Panc1 (cell line): ENCODE measurements at regions not wholly inside any gene's neighbourhood (a gene's known extent, or its start where the extent isn't known, plus 50 kb on each side); places are given as distances from the start of the nearest gene placed in this dataset.

Source experiments
- ATAC-seq: fragments of 200-7000 bp; cut with Tn5 transposase; 2 replicates; pipeline ENCODE4 v1.9.1; 2020; ENCODE audit warnings: mild to moderate bottlenecking, moderate library complexity
- BruUV-seq: library from RNA; stranded (reverse); fragments of 400-500 nt; replicated peaks from 2 replicates; lab custom pipeline; 2021; lab: Mats Ljungman, UMichigan
- CTCF ChIA-PET: fragments of 300-600 bp; sonication (Branson Sonifier 250); formaldehyde crosslinking; loops from one replicate; lab custom pipeline; 2022; ENCODE audit warnings: antibody characterized with exemption; lab: Charles Lee
- POLR2A ChIA-PET: fragments of 300-600 bp; sonication (Branson Sonifier 250); formaldehyde crosslinking; loops from one replicate; lab custom pipeline; 2022; ENCODE audit warnings: antibody characterized with exemption; lab: Charles Lee
- DNase-seq: peaks from one replicate; pipeline ENCODE4 v3.0.0-alpha.2; 2010; ENCODE audit warnings: low read depth, low spot score
- H3K27ac ChIP-seq: 2 replicates; pipeline ENCODE4 v1.5.1; 2011; ENCODE audit warnings: mild to moderate bottlenecking, low read length, inconsistent platforms
- H3K27me3 ChIP-seq: fragments of 200-500 bp; sonication (Bioruptor generic); 2 replicates; pipeline ENCODE4 v1.6.0; 2014; ENCODE audit warnings: low read length, inconsistent platforms; ENCODE audit not compliant: control insufficient read depth, insufficient read depth
- H3K36me3 ChIP-seq: fragments of 200-500 bp; sonication (Bioruptor generic); 2 replicates; pipeline ENCODE4 v1.5.1; 2014; ENCODE audit warnings: inconsistent platforms, mild to moderate bottlenecking, low read length, moderate library complexity; ENCODE audit not compliant: control insufficient read depth, insufficient read depth
- H3K4me1 ChIP-seq: 2 replicates; pipeline ENCODE4 v1.5.1; 2011; ENCODE audit warnings: inconsistent platforms, mild to moderate bottlenecking, low read length, moderate library complexity; ENCODE audit not compliant: control insufficient read depth, insufficient read depth
- H3K4me3 ChIP-seq, 2 experiments: 2 replicates each; pipeline ENCODE4 v1.5.1; 2011 to 2012; ENCODE audit warnings: low read depth in 2 of 2, low read length in 2 of 2, mild to moderate bottlenecking in 2 of 2, inconsistent platforms in 1 of 2, moderate library complexity in 1 of 2
- H3K9me3 ChIP-seq: fragments of 200-500 bp; sonication (Bioruptor generic); 2 replicates; pipeline ENCODE4 v1.5.1; 2014; ENCODE audit warnings: low read depth, mild to moderate bottlenecking, inconsistent platforms, low read length, moderate library complexity; ENCODE audit not compliant: control insufficient read depth, insufficient read depth
- CTCF ChIP-seq: fragments of 450-650 bp; IDR thresholded peaks from 2 replicates; pipeline ENCODE4 v1.5.1; 2017; ENCODE audit warnings: mild to moderate bottlenecking
- POLR2AphosphoS5 ChIP-seq: IDR thresholded peaks from 2 replicates; pipeline ENCODE4 v1.6.1; 2012; ENCODE audit warnings: mild to moderate bottlenecking, low read depth, low read length, moderate library complexity
- SIN3A ChIP-seq: IDR thresholded peaks from 2 replicates; pipeline ENCODE4 v1.6.1; 2012; ENCODE audit warnings: low read depth, mild to moderate bottlenecking, low read length, moderate library complexity, borderline replicate concordance; ENCODE audit not compliant: insufficient read depth
- TCF7L2 ChIP-seq: IDR thresholded peaks from 2 replicates; pipeline ENCODE4 v1.6.1; 2011; ENCODE audit warnings: mild to moderate bottlenecking, low read depth, low read length, inconsistent platforms
- in situ Hi-C: cut with HindIII; loops from 2 replicates; pipeline ENCODE4 v1.10.0; 2016; ENCODE audit warnings: low sequenced_read_pairs, low pct_unique_long_range_greater_than_20kb
- intact Hi-C: fragments of 100-400 bp; cut with micrococcal nuclease; formaldehyde crosslinking; loops from one replicate; pipeline ENCODE4 v1.10.0; 2022; ENCODE audit not compliant: unreplicated experiment
- TF ChIP-seq, protein P1 (sequence below), 2 experiments: IDR thresholded peaks; 2 replicates each; pipeline ENCODE4 v1.6.1; 2011 to 2012; ENCODE audit warnings: low read depth in 2 of 2, control low read depth in 1 of 2, low read length in 1 of 2, mild to moderate bottlenecking in 1 of 2, moderate library complexity in 1 of 2; ENCODE audit not compliant: insufficient read depth in 1 of 2

GRCh38 chr14:66001356-66001755, 484.8 kb upstream of the CCDC196 start:
- intact Hi-C loops: no loop called here
- no TSS peak for BruUV-seq

GRCh38 chr14:66003082-66003730, 483.0 kb upstream of the CCDC196 start:
- CTCF ChIA-PET: no interaction called here
- Histone ChIP-seq H3K4me3 (no peak overlapping the region), H3K36me3 (no peaks in the 10 kb centered on the region), H3K9me3 (no peaks in the 10 kb centered on the region), H3K27ac (no peak overlapping the region), H3K4me1 (no peaks in the 10 kb centered on the region), H3K27me3 (no peaks in the 10 kb centered on the region; the same call in 1 of the 2 replicates)
- no TSS peak for BruUV-seq
- POLR2A ChIA-PET: no interaction called here
- no peak for ATAC-seq
- intact Hi-C loops: no loop called here
- in situ Hi-C loops: no loop called here
- TF ChIP-seq, protein P1, sequence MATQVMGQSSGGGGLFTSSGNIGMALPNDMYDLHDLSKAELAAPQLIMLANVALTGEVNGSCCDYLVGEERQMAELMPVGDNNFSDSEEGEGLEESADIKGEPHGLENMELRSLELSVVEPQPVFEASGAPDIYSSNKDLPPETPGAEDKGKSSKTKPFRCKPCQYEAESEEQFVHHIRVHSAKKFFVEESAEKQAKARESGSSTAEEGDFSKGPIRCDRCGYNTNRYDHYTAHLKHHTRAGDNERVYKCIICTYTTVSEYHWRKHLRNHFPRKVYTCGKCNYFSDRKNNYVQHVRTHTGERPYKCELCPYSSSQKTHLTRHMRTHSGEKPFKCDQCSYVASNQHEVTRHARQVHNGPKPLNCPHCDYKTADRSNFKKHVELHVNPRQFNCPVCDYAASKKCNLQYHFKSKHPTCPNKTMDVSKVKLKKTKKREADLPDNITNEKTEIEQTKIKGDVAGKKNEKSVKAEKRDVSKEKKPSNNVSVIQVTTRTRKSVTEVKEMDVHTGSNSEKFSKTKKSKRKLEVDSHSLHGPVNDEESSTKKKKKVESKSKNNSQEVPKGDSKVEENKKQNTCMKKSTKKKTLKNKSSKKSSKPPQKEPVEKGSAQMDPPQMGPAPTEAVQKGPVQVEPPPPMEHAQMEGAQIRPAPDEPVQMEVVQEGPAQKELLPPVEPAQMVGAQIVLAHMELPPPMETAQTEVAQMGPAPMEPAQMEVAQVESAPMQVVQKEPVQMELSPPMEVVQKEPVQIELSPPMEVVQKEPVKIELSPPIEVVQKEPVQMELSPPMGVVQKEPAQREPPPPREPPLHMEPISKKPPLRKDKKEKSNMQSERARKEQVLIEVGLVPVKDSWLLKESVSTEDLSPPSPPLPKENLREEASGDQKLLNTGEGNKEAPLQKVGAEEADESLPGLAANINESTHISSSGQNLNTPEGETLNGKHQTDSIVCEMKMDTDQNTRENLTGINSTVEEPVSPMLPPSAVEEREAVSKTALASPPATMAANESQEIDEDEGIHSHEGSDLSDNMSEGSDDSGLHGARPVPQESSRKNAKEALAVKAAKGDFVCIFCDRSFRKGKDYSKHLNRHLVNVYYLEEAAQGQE (IDR thresholded peaks at IDR 0.05; ENCODE audit: insufficient read depth in 1 of 2, low read depth in 2 of 2, low read length in 1 of 2): no peak
- TF ChIP-seq POLR2AphosphoS5: no peak
- TF ChIP-seq TCF7L2: no peak
- no peak for TF ChIP-seq CTCF
- no peak for TF ChIP-seq SIN3A
- no peak for DNase-seq

More at GRCh38 chr14:66001356-66001755, 484.8 kb upstream of the CCDC196 start:
- H3K36me3 ChIP-seq: no peaks in the 10 kb centered on the region
- H3K27me3 ChIP-seq: no peaks in the 10 kb centered on the region; the same call in 1 of the 2 replicates
- H3K9me3 ChIP-seq: no peaks in the 10 kb centered on the region
- no peak overlapping the region for H3K27ac ChIP-seq
- in situ Hi-C loops: no loop called here
- H3K4me1 ChIP-seq: no peaks in the 10 kb centered on the region
- ChIA-PET POLR2A (no interaction called here), CTCF (no interaction called here)
- ATAC-seq (no peak), DNase-seq (no peak)
- H3K4me3 ChIP-seq: no peak overlapping the region
- TF ChIP-seq POLR2AphosphoS5: no peak
- no peak for TF ChIP-seq SIN3A
- TF ChIP-seq, protein P1 (IDR thresholded peaks at IDR 0.05; ENCODE audit: insufficient read depth in 1 of 2, low read depth in 2 of 2, low read length in 1 of 2): no peak
- no peak for TF ChIP-seq TCF7L2
- TF ChIP-seq CTCF: no peak
